HCEC 1CT (cell line): ENCODE measurements at regions not wholly inside any gene's neighbourhood (a gene's known extent, or its start where the extent isn't known, plus 50 kb on each side); places are given as distances from the start of the nearest gene placed in this dataset.
"Not testable (repeated sequence)": the region's sequence is repeated elsewhere in the genome, so short reads cannot be mapped to it uniquely, and the experiment has no call there.

ENCODE experiments used
- DNase-seq: peaks from one replicate; pipeline ENCODE4 v3.0.0-alpha.2; 2017

DNA sequence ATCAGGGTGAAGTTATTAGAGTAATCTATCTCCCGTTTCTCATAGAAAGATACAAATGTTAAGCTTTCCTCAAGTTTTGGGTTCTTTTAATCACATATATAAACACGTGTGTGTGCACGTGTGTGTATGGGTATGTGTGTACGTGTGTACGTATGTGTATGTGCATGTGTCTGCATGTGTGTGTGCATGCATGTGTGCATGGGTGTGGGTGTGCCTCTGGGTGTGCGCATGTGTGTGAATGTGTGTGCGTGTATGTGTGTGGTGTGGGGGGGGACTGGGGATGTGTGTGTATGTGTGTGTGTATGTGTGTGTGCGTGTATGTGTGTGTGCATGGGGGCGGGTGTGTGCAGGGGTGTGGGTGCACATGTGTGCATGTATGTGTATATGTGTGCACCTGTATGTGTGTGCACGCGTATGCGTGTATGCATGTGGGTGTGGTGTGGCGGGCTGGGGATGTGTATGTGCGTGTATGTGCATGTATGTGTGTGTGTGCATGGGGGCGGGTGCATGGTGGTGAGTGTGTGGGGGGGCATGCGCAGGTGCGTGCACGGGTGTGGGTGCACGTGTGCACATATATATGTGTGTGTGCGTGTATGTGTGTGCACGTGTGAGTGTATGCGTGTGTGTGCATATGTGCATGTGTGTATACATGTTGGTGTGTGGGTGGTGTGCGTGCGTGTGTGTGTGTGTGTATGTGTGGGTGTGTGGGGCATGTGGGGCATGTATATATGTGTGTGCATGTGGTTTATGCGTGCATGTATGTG lies 304.0 kb downstream of the MBD2 start:
- DNase-seq: no peak

DNA sequence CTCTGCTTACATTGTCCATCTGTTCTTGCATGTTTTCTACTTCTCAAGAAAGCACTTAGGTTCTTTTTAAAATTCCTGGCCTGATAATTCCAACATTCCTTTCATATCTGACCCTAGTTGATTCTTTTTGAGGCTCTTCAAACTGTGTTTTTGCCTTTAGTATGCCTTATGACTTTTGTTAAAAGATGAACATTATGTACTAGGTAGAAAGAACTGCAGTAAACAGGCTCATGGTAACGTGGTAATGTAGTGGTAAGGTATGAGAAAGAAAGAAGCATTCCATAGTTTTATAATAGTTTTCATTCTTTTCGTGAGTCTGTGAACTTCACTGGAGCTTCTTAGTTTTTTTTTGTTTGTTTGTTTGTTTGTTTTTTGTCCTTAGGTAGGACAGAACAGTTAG lies 306.4 kb downstream of the MBD2 start:
- no peak for DNase-seq

- no peak for DNase-seq
These were observed 313.3 kb downstream of the MBD2 start for GRCh38 chr18:53911200-53911599.

GRCh38 chr18:53909668-53910067 lies 314.8 kb downstream of the MBD2 start:
- DNase-seq: peak; percentile 1

GRCh38 chr18:53907921-53908320 lies 316.5 kb downstream of the MBD2 start:
- no peak for DNase-seq

- DNase-seq: no peak
These were observed 317.8 kb downstream of the MBD2 start for GRCh38 chr18:53906681-53907080.

- DNase-seq: no peak
These were observed 329.6 kb downstream of the MBD2 start for GRCh38 chr18:53894675-53895442.

- no peak for DNase-seq
These were observed 337.0 kb downstream of the MBD2 start for GRCh38 chr18:53887447-53887846.

- DNase-seq: no peak
These were observed 338.4 kb downstream of the MBD2 start for GRCh38 chr18:53886058-53886457.

- DNase-seq: no peak
These were observed 340.7 kb downstream of the MBD2 start for GRCh38 chr18:53883771-53884170.

GRCh38 chr18:53874103-53874502 lies 350.4 kb downstream of the MBD2 start:
- no peak for DNase-seq

- no peak for DNase-seq
These were observed 359.7 kb downstream of the MBD2 start for GRCh38 chr18:53864770-53865169.

GRCh38 chr18:53862921-53863320 lies 361.5 kb downstream of the MBD2 start:
- no peak for DNase-seq

- no peak for DNase-seq
These were observed 363.3 kb downstream of the MBD2 start for GRCh38 chr18:53861185-53861584.

GRCh38 chr18:53859764-53860163 lies 364.7 kb downstream of the MBD2 start:
- no peak for DNase-seq

- no peak for DNase-seq
These were observed 373.6 kb downstream of the MBD2 start for GRCh38 chr18:53850902-53851301.

GRCh38 chr18:53843763-53844162 lies 380.7 kb downstream of the MBD2 start:
- no peak for DNase-seq

- DNase-seq: no peak
These were observed 381.2 kb downstream of the MBD2 start for GRCh38 chr18:53843113-53843760.

GRCh38 chr18:53838746-53839145 lies 385.7 kb downstream of the MBD2 start:
- DNase-seq: no peak

DNA sequence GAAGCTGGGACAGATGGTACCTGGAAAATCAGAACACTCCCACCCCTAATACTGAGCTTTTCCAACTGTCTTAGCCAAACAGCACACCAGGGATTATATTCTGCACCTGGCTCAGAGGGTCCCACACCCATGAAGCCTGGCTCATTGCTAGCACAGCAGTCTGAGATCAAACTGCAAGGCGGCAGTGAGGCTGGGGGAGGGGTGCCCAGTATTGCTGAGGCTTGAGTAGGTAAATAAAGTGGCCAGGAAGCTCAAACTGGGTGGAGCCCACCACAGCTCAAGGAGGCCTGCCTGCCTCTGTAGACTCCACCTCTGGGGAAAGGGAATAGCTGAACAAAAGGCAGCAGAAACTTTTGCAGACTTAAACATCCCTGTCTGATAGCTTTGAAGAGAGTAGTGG lies 403.3 kb downstream of the MBD2 start:
- not testable (repeated sequence) for DNase-seq

GRCh38 chr18:53819671-53820070 lies 404.8 kb downstream of the MBD2 start:
- DNase-seq: no peak

GRCh38 chr18:53819174-53819573 lies 405.3 kb downstream of the MBD2 start:
- no peak for DNase-seq

DNA sequence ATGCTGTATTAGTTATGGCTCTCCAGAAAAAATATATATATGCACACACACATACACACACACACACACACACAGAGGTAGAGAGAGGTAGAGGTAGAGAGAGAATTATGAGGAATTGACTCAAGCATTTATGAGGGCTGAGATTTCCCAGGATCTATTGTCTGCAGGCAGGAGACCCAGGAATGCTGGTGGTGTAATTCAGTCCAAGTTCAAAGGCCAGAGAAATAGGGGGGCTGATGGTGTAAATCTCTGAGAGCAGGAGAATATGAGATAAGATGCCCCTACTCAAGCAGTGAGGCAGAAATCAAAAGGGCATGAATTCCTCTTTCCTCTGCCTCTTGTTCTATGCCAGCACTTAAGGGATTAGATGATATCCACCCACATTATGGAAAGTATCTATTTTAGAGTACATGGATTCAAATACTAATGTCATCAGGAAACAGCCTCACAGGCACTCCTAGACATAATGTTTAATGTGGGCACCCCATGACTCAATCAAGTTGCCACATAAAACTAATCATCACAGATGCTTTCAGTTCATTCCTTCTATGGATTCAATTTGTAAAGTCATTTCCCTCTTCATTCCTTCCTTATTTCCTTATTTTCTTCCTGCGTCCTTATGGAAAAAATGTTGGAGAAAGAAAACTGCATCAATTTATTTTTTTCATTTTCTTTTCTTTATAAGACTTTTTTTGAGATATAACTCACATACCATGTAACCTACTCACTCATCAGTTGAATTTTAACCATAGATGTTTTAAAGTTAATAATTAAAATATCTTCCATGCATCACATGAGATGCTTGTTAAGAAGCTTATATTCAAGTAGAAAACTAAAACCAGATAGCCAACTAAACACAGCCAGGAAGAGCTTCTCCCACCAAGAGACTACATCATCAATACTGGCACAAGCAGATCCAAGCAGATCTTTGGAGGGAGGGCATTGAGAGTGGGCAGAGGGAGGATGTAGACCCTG lies 406.2 kb downstream of the MBD2 start:
- DNase-seq: no peak
